COLO668 (cell line): ENCODE measurements at regions not wholly inside any gene's neighbourhood (a gene's known extent, or its start where the extent isn't known, plus 50 kb on each side); places are given as distances from the start of the nearest gene placed in this dataset.
"Not testable (repeated sequence)": the region's sequence is repeated elsewhere in the genome, so short reads cannot be mapped to it uniquely, and the experiment has no call there.

ENCODE experiments used
- DNase-seq: peaks from one replicate; lab custom pipeline; 2025; ENCODE audit not compliant: unreplicated experiment; lab: John Stamatoyannopoulos, UW

- DNase-seq = no peak
These were observed 99.6 kb upstream of the LYZL1 start for GRCh38 chr10:29189256-29189655.

- no peak for DNase-seq
These were observed 97.2 kb upstream of the LYZL1 start for GRCh38 chr10:29191674-29192073.

- DNase-seq = no peak
These were observed 89.5 kb upstream of the LYZL1 start for GRCh38 chr10:29199339-29199738.

GRCh38 chr10:29199941-29200679, 88.8 kb upstream of the LYZL1 start:
- DNase-seq = no peak

GRCh38 chr10:29202386-29202940, 86.4 kb upstream of the LYZL1 start:
- no peak for DNase-seq

- DNase-seq = no peak
These were observed 85.4 kb upstream of the LYZL1 start for GRCh38 chr10:29203432-29203831.

- DNase-seq = no peak
These were observed 84.6 kb upstream of the LYZL1 start for GRCh38 chr10:29204070-29204800.

GRCh38 chr10:29205787-29206186, 83.1 kb upstream of the LYZL1 start:
- no peak for DNase-seq

- no peak for DNase-seq
These were observed 80.0 kb upstream of the LYZL1 start for GRCh38 chr10:29208845-29209244.

- DNase-seq = no peak
These were observed 79.0 kb upstream of the LYZL1 start for GRCh38 chr10:29209830-29210229.

GRCh38 chr10:29210266-29210868, 78.5 kb upstream of the LYZL1 start:
- DNase-seq = no peak

- no peak for DNase-seq
These were observed 76.3 kb upstream of the LYZL1 start for GRCh38 chr10:29212597-29212996.

GRCh38 chr10:29214551-29214950, 74.3 kb upstream of the LYZL1 start:
- no peak for DNase-seq

GRCh38 chr10:29217292-29217738, 71.6 kb upstream of the LYZL1 start:
- DNase-seq = no peak

GRCh38 chr10:29223326-29223725, 65.5 kb upstream of the LYZL1 start:
- no peak for DNase-seq

- no peak for DNase-seq
These were observed 64.2 kb upstream of the LYZL1 start for GRCh38 chr10:29224631-29225030.

- no peak for DNase-seq
These were observed 61.7 kb upstream of the LYZL1 start for GRCh38 chr10:29227201-29227600.

GRCh38 chr10:29228562-29228961, 60.3 kb upstream of the LYZL1 start:
- DNase-seq = no peak

GRCh38 chr10:29229258-29229705, 59.6 kb upstream of the LYZL1 start:
- DNase-seq = no peak

- DNase-seq = not testable (repeated sequence)
These were observed 52.0 kb upstream of the LYZL1 start for GRCh38 chr10:29236910-29237309.

GRCh38 chr10:29237786-29238185, 51.1 kb upstream of the LYZL1 start:
- DNase-seq = no peak
